ENCODE measurements at regions not wholly inside any gene's neighbourhood (a gene's known extent, or its start where the extent isn't known, plus 50 kb on each side); places are given as distances from the start of the nearest gene placed in this dataset.

- no peaks in the 10 kb centered on the region for H4K20me1 ChIP-seq (ENCODE audit: control insufficient read depth, insufficient read depth, insufficient read length)
- H3K79me2 ChIP-seq (ENCODE audit: insufficient read depth, low read length), result no peaks in the 10 kb centered on the region
- H3K36me3 Mint-ChIP-seq (ENCODE audit: insufficient read depth in 1 of 3, low read depth in 3 of 3), result peaks cover 30 to 42% (median 40%) of the 10 kb centered on the region in 3 experiments
- no peak overlapping the region for H2AK5ac ChIP-seq (ENCODE audit: insufficient read length, low read length)
- H3K18ac ChIP-seq (ENCODE audit: insufficient read length, low read depth, low read length), result no peak overlapping the region
- H4K5ac ChIP-seq (ENCODE audit: insufficient read length, low read depth, low read length), result no peak overlapping the region
- no peak overlapping the region for H3K27ac Mint-ChIP-seq
- no peak overlapping the region for H3T11ph ChIP-seq (ENCODE audit: low read length)
- TF ChIP-seq CTCF (conservative IDR thresholded peaks at IDR 0.05), result no peak
- no peak overlapping the region for H2BK120ac ChIP-seq (ENCODE audit: low read depth, low read length, poor library complexity, severe bottlenecking)
- H4K91ac ChIP-seq (ENCODE audit: insufficient read length, low read depth, low read length), result no peak overlapping the region
- peaks cover 47 to 60% of the 10 kb centered on the region in 2 experiments for H3K9me3 Mint-ChIP-seq
- H3K23ac ChIP-seq (ENCODE audit: insufficient read length, low read depth, low read length), result no peak overlapping the region
- no peak overlapping the region for H3K56ac ChIP-seq (ENCODE audit: insufficient read length, low read depth, low read length)
- H3K4me3 Mint-ChIP-seq, result no peak overlapping the region
- H2BK15ac ChIP-seq (ENCODE audit: low read depth, low read length), result no peak overlapping the region
- H3K27me3 Mint-ChIP-seq (ENCODE audit: low read depth), result no peaks in the 10 kb centered on the region
- no peak overlapping the region for H3K9ac ChIP-seq (ENCODE audit: extremely low read depth, insufficient read length, low read length)
- H3K14ac ChIP-seq (ENCODE audit: insufficient read depth, low read length), result no peak overlapping the region
- no peaks in the 10 kb centered on the region for H3K9me3 ChIP-seq (ENCODE audit: control insufficient read depth, low read depth, low read length)
- H3K4me1 ChIP-seq (ENCODE audit: insufficient read depth, low read length), result no peaks in the 10 kb centered on the region
- no peak overlapping the region for H2AFZ ChIP-seq (ENCODE audit: low read length)
- no peaks in the 10 kb centered on the region for H3K4me1 Mint-ChIP-seq
- H3K79me1 ChIP-seq (ENCODE audit: insufficient read depth, low read depth, low read length, poor library complexity, severe bottlenecking), result no peaks in the 10 kb centered on the region
- no peak overlapping the region for H2BK20ac ChIP-seq (ENCODE audit: low read depth, low read length, poor library complexity, severe bottlenecking)
- no peak overlapping the region for H2BK12ac ChIP-seq (ENCODE audit: insufficient read length, low read depth, low read length)
- H3K27ac ChIP-seq (ENCODE audit: insufficient read length, low read depth, low read length), result no peak overlapping the region
- no peak overlapping the region for H4K8ac ChIP-seq (replicated peaks; ENCODE audit: insufficient read length, low read depth, low read length)
- no peak for DNase-seq
- no peaks in the 10 kb centered on the region for H3K27me3 ChIP-seq (ENCODE audit: insufficient read depth, low read length)
- no peak overlapping the region for H3K4me2 ChIP-seq (ENCODE audit: insufficient read depth, insufficient read length, low read length)
- H3K23me2 ChIP-seq (ENCODE audit: insufficient read length, low read depth, low read length, poor library complexity, severe bottlenecking), result no peaks in the 10 kb centered on the region
- no CpG with 5 or more reads among the region's 4 CpGs for WGBS (ENCODE audit: extremely low coverage, insufficient read length, low lambda C conversion rate)
- no peak overlapping the region for H2BK5ac ChIP-seq (ENCODE audit: insufficient read length, low read length)
- H3K4ac ChIP-seq (ENCODE audit: low read depth, low read length), result no peak overlapping the region
Measured at GRCh38 chr13:33684874-33685273, 133.1 kb upstream of the RFC3 start.
